ENCODE measurements at regions not wholly inside any gene's neighbourhood (a gene's known extent, or its start where the extent isn't known, plus 50 kb on each side); places are given as distances from the start of the nearest gene placed in this dataset.

DNA sequence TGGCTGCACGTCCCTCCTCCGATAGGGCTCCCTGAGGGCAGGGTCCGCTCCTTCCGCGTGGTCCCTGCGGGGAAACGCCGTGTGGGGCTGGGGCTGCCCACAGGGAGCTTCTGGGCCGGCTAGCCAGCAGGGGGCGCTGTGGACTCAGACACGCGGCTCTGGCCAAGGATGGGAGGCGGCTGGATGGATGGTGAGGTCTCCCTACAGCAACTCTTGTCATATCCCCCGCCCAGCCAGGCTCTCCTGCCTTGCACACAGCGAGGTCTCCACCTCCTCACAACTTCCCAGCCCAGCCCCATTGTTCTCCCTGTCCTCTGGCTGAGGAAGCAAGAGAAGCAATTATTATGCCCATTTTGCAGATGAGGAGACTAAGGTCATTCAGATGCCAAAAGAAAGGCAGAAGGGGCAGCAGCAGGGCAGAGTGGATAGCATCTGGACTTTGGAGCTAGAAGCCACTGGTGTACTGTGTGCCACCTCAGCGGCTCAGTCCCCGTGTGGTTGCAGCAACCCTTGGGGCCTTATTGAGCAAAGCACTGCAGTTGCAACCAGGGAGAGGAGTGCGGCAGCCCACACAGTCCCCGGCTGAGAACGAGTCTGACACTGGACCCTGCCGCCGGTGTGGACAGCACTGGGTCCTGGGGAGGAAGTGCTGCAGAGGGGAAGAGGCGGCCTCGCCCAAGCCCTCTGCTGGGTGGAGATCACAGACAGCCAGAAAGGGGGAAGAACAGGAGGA is 99.0 kb downstream of the ZFP36L2 start:
- 85 to 86% methylated on average over 13 to 15 of the region's 24 CpGs for WGBS, 2 experiments (ENCODE audit: insufficient coverage in 2 of 2)
- no peak overlapping the region for H3K4me3 ChIP-seq (ENCODE audit: extremely low read depth, insufficient read depth, low read length, poor library complexity, severe bottlenecking)
- H3K4me1 ChIP-seq (ENCODE audit: control insufficient read depth, insufficient read depth, low read length, poor library complexity, severe bottlenecking), result peaks cover 29% of the 10 kb centered on the region
- H3K36me3 ChIP-seq (ENCODE audit: control insufficient read depth, insufficient read depth, low read length), result no peaks in the 10 kb centered on the region
- H3K9me3 ChIP-seq (ENCODE audit: control insufficient read depth, low read length), result no peaks in the 10 kb centered on the region
- H3K27ac ChIP-seq (ENCODE audit: low read depth, low read length, severe bottlenecking), result no peak overlapping the region

DNA sequence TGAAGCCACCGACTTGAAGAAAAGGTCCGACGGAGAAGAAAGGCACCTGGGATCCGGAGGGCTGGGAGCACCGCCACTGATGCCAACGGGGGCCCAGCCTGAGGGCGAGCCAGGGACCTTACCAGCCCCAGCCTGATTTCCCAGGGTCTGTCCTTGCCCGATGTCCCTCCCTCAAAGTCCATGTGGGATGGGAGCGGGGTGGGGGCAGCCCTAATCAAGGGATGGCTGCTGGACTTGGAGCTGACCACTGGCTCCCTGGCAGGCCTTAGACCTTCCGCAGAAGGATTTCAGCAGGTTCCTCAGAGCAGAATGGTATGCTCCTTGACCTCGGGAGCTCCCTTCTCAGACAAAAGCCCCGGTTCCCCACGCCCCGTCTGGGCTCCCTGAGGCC is 99.6 kb downstream of the ZFP36L2 start:
- H3K9me3 ChIP-seq (ENCODE audit: control insufficient read depth, low read length), result no peaks in the 10 kb centered on the region
- no peak overlapping the region for H3K4me3 ChIP-seq (ENCODE audit: extremely low read depth, insufficient read depth, low read length, poor library complexity, severe bottlenecking)
- H3K36me3 ChIP-seq (ENCODE audit: control insufficient read depth, insufficient read depth, low read length), result no peaks in the 10 kb centered on the region
- H3K27ac ChIP-seq (ENCODE audit: low read depth, low read length, severe bottlenecking), result no peak overlapping the region
- 92% methylated on average over 13 to 14 of the region's 14 CpGs for WGBS, 2 experiments (ENCODE audit: insufficient coverage in 2 of 2)
- H3K4me1 ChIP-seq (ENCODE audit: control insufficient read depth, insufficient read depth, low read length, poor library complexity, severe bottlenecking), result peaks cover 29% of the 10 kb centered on the region

DNA sequence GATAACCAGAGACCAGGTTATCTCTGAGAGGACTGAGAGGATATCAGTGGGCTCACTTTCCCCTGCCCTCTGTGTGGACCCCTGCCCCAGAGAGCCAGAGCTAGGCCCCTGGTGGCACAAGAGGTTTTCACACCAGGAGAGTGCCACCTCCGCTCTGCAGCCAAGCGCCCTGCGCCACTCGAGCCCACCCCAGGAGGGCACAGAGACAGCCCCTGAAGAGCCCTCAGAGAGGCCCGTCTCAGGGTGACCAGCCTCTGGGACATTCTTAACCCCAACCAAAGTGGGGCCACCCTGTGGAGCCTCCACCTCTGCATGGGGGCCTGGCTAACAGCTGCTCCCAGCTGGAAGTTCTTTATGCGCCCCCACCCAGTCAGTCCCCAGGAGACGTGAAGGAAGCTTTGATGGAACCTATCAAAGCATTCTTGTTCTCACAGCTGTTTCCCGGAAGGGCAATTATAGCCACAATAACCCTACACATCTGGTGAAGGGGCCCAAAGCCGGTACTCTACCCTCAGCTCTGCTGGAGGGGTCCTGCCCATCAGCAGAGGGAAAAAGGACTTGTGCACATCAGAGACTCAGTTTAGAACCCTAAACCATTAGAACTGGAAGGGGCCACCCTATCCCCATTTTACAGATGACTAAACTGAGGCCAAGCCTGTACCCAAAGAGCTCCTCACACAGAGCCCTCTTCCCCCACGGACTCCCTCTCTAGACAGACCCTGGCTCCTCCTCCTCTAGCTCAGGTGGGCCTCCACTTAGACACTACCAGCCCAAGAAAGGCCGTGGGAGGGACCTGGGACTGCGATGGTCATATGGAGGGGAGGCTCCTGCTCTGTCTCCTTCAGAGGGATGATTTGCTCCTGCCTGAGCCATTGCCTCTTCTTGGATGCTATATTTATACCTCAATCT is 101.1 kb downstream of the ZFP36L2 start:
- no peak overlapping the region for H3K27ac ChIP-seq (ENCODE audit: low read depth, low read length, severe bottlenecking)
- H3K9me3 ChIP-seq (ENCODE audit: control insufficient read depth, low read length), result no peaks in the 10 kb centered on the region
- H3K4me1 ChIP-seq (ENCODE audit: control insufficient read depth, insufficient read depth, low read length, poor library complexity, severe bottlenecking), result peaks cover 17% of the 10 kb centered on the region
- WGBS, 2 experiments (ENCODE audit: insufficient coverage in 2 of 2), result 88 to 89% methylated on average over 6 to 9 of the region's 12 CpGs
- no peaks in the 10 kb centered on the region for H3K36me3 ChIP-seq (ENCODE audit: control insufficient read depth, insufficient read depth, low read length)
- H3K4me3 ChIP-seq (ENCODE audit: extremely low read depth, insufficient read depth, low read length, poor library complexity, severe bottlenecking), result no peak overlapping the region

DNA sequence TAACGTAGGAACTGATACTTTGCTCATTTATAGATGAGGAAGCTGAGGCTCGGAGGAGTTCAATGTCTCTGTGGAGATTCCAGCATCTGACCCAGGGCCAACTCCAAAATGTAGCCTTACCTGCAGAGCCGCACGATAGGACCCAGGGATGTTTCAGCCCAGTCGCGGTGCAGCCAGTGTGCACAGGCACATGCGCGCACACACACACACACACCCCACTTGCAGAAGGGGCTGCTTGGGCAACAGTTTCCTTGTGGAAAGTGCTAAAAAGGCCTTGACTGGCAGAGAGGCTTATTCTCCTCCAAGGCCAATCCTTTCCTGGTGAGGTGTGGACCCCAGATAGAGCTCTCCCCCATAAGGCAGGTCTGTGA is 101.7 kb downstream of the ZFP36L2 start:
- Histone ChIP-seq H3K36me3 (ENCODE audit: control insufficient read depth, insufficient read depth, low read length) (no peaks in the 10 kb centered on the region), H3K27ac (ENCODE audit: low read depth, low read length, severe bottlenecking) (no peak overlapping the region), H3K9me3 (ENCODE audit: control insufficient read depth, low read length) (peaks cover under 1% of the 10 kb centered on the region), H3K4me1 (ENCODE audit: control insufficient read depth, insufficient read depth, low read length, poor library complexity, severe bottlenecking) (peaks cover 11% of the 10 kb centered on the region), H3K4me3 (ENCODE audit: extremely low read depth, insufficient read depth, low read length, poor library complexity, severe bottlenecking) (no peak overlapping the region)
- 89 to 91% methylated on average over 4 of the region's 8 CpGs for WGBS, 2 experiments (ENCODE audit: insufficient coverage in 2 of 2)

DNA sequence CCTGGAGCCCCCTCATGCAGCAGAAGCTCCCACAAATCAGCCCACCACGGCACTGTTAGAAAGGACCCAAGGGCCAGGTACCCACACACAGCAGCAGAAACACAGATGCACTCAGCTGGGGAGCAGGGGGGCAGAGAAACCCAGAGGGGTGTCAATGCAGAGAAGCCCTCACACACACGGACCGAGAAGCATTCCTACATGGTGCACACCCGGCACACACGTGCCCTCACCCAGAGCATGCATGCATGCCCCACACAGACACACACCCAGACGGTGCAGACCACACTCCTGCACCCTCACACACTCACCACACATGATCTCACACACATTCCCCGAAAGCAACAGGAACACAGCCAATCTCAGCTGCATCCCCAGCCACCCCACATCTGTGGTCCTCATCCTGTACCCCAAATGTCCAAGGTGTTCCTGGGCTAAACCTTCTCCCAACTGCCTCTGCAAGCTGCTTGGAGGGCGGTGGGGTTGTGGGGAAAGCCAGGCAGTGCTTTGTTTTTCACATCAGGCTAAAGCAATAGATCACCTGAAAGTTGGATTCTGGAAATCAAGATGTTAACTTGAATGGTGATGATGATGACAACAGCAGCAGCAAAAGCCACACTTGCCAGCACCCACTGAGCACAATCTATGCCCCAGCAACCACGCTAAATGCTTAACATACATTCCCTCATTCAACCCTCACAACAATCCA is 102.3 kb downstream of the ZFP36L2 start:
- 72 to 93% methylated on average over 4 to 6 of the region's 9 CpGs for WGBS, 2 experiments (ENCODE audit: insufficient coverage in 2 of 2)
- no peak overlapping the region for H3K27ac ChIP-seq (ENCODE audit: low read depth, low read length, severe bottlenecking)
- H3K4me3 ChIP-seq (ENCODE audit: extremely low read depth, insufficient read depth, low read length, poor library complexity, severe bottlenecking), result no peak overlapping the region
- peaks cover 8% of the 10 kb centered on the region for H3K4me1 ChIP-seq (ENCODE audit: control insufficient read depth, insufficient read depth, low read length, poor library complexity, severe bottlenecking)
- H3K9me3 ChIP-seq (ENCODE audit: control insufficient read depth, low read length), result peaks cover 6% of the 10 kb centered on the region
- H3K36me3 ChIP-seq (ENCODE audit: control insufficient read depth, insufficient read depth, low read length), result no peaks in the 10 kb centered on the region

- no peak overlapping the region for H3K27ac ChIP-seq (ENCODE audit: low read depth, low read length, severe bottlenecking)
- 90 to 98% methylated on average over 6 to 8 of the region's 8 CpGs for WGBS, 2 experiments (ENCODE audit: insufficient coverage in 2 of 2)
- H3K9me3 ChIP-seq (ENCODE audit: control insufficient read depth, low read length), result peaks cover 12% of the 10 kb centered on the region
- H3K4me3 ChIP-seq (ENCODE audit: extremely low read depth, insufficient read depth, low read length, poor library complexity, severe bottlenecking), result no peak overlapping the region
- H3K4me1 ChIP-seq (ENCODE audit: control insufficient read depth, insufficient read depth, low read length, poor library complexity, severe bottlenecking), result peaks cover 8% of the 10 kb centered on the region
- no peaks in the 10 kb centered on the region for H3K36me3 ChIP-seq (ENCODE audit: control insufficient read depth, insufficient read depth, low read length)
Measured at GRCh38 chr2:43123486-43123885, 102.9 kb downstream of the ZFP36L2 start.

DNA sequence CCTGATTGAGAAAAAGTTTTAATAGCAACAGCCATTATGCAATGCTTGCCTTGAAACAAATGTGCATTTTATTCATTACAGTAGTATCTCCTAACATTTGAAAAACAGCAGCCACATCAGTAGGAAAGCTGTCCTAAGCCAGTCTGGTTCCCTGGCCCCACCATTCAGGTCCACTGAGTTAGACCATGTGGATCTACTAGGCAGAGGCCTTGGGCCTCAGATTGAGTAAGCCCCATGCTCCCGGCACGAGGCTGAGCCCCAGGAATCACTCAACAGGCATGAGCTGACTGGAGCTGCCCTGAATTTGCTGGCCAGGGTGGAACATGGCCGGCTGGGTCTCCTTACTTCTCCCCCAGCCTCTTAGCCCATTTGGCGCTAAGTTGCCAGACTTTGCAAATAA is 103.4 kb downstream of the ZFP36L2 start:
- H3K4me1 ChIP-seq (ENCODE audit: control insufficient read depth, insufficient read depth, low read length, poor library complexity, severe bottlenecking), result peaks cover 8% of the 10 kb centered on the region
- WGBS, 2 experiments (ENCODE audit: insufficient coverage in 2 of 2), result 83 to 87% methylated on average over 3 of the region's 4 CpGs
- no peak overlapping the region for H3K4me3 ChIP-seq (ENCODE audit: extremely low read depth, insufficient read depth, low read length, poor library complexity, severe bottlenecking)
- no peak overlapping the region for H3K27ac ChIP-seq (ENCODE audit: low read depth, low read length, severe bottlenecking)
- H3K9me3 ChIP-seq (ENCODE audit: control insufficient read depth, low read length), result peaks cover 13% of the 10 kb centered on the region
- H3K36me3 ChIP-seq (ENCODE audit: control insufficient read depth, insufficient read depth, low read length), result no peaks in the 10 kb centered on the region

DNA sequence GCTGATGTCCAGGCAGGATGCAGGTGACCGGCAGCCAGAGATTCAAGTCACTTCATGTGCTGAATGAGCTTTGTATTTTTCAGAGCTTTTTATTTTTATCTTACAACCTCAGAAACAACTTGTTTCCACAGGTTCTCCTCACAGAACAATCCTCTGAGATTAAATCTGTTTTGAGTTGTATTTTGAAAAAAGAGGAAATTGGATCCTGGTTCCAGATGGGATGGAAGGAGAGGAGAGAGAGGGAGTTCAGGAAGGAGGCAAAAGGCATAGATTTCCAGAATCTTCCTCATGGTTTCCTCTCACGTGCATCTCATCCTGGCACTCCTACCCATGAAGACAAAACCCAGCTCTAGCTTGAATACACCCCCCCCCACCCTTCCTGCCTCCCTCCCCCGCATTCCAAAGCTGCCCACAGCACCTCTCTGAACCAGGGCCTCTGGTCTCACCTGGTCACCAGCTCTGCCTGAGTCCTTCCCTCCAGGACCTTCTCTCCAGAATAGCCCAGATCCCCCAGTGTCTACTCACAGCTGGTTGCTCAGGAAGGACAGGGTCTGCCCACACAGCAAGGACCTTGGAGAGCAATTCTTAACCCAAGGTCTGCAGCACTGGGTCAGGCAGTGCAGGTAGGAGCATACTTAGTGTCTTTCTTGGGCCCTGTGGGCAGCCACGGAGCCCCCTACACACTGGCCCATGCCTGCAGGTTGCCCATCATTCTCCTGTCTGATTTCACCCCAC is 104.7 kb downstream of the ZFP36L2 start:
- Histone ChIP-seq H3K27ac (ENCODE audit: low read depth, low read length, severe bottlenecking) (no peak overlapping the region), H3K9me3 (ENCODE audit: control insufficient read depth, low read length) (peaks cover 13% of the 10 kb centered on the region), H3K4me1 (ENCODE audit: control insufficient read depth, insufficient read depth, low read length, poor library complexity, severe bottlenecking) (peaks cover 5% of the 10 kb centered on the region), H3K4me3 (ENCODE audit: extremely low read depth, insufficient read depth, low read length, poor library complexity, severe bottlenecking) (no peak overlapping the region), H3K36me3 (ENCODE audit: control insufficient read depth, insufficient read depth, low read length) (no peaks in the 10 kb centered on the region)
- WGBS, 2 experiments (ENCODE audit: insufficient coverage in 2 of 2), result 81 to 92% methylated on average over 1 to 3 of the region's 4 CpGs

DNA sequence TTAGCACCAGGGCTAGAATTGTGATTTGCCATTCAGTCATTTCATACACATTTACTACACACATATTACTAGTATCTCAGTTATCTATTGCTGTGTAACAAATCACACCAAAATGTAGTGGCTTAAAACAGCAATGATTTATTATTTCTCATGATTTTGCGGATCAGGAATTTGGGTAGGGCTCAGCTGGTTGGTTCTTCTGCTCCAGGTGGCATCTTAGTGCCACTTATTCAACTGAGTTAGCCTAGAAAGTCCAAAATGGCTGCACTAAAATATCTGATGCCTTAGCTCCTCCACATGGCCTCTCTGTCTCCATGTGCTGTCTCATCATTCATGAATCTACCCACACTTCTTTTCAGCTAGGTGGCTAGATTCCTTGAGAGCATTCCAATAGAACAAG is 107.1 kb downstream of the ZFP36L2 start:
- Histone ChIP-seq H3K9me3 (ENCODE audit: control insufficient read depth, low read length) (peaks cover 13% of the 10 kb centered on the region), H3K36me3 (ENCODE audit: control insufficient read depth, insufficient read depth, low read length) (no peaks in the 10 kb centered on the region), H3K4me3 (ENCODE audit: extremely low read depth, insufficient read depth, low read length, poor library complexity, severe bottlenecking) (no peak overlapping the region), H3K27ac (ENCODE audit: low read depth, low read length, severe bottlenecking) (no peak overlapping the region), H3K4me1 (ENCODE audit: control insufficient read depth, insufficient read depth, low read length, poor library complexity, severe bottlenecking) (no peaks in the 10 kb centered on the region)
- 88% methylated on average over 1 of the region's 1 CpG; no CpG with 5 or more reads in 1 of the 2 experiments for WGBS, 2 experiments (ENCODE audit: insufficient coverage in 2 of 2)

GRCh38 chr2:43117521-43118143 is 108.8 kb downstream of the ZFP36L2 start:
- 83% methylated on average over 1 to 2 of the region's 2 CpGs for WGBS, 2 experiments (ENCODE audit: insufficient coverage in 2 of 2)
- Histone ChIP-seq H3K9me3 (ENCODE audit: control insufficient read depth, low read length) (peaks cover 13% of the 10 kb centered on the region), H3K27ac (ENCODE audit: low read depth, low read length, severe bottlenecking) (no peak overlapping the region)

More at GRCh38 chr2:43117521-43118143, 108.8 kb downstream of the ZFP36L2 start:
- H3K4me3 ChIP-seq (ENCODE audit: extremely low read depth, insufficient read depth, low read length, poor library complexity, severe bottlenecking), result no peak overlapping the region
- H3K4me1 ChIP-seq (ENCODE audit: control insufficient read depth, insufficient read depth, low read length, poor library complexity, severe bottlenecking), result peaks cover 2% of the 10 kb centered on the region
- H3K36me3 ChIP-seq (ENCODE audit: control insufficient read depth, insufficient read depth, low read length), result no peaks in the 10 kb centered on the region
